ENCODE measurements at regions not wholly inside any gene's neighbourhood (a gene's known extent, or its start where the extent isn't known, plus 50 kb on each side); places are given as distances from the start of the nearest gene placed in this dataset.
A peak's percentile ranks its signal among the peaks of the same experiment; 100 is the strongest.
"Not testable (repeated sequence)": the region's sequence is repeated elsewhere in the genome, so short reads cannot be mapped to it uniquely, and the experiment has no call there.

DNA sequence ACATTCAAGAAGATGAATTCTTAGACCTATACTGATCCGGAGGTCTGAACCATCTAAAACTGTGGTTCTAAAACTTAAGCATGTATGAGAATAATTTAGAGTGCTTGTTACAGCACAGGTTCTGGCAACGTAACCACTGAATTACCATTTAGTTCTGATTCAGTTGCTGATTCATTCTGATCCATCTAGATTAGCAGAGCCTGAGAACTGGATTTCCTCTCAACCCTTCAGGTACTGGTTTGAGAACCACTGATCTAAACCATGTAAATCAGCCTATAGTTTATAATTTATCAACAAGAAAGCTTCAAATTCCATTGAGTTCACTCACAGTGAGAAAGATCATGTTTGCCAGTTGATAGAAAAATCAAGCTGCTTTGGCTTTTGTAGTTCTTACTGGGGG, 1001.1 kb upstream of the EPHA6 start:
- DNase-seq: no peak

DNA sequence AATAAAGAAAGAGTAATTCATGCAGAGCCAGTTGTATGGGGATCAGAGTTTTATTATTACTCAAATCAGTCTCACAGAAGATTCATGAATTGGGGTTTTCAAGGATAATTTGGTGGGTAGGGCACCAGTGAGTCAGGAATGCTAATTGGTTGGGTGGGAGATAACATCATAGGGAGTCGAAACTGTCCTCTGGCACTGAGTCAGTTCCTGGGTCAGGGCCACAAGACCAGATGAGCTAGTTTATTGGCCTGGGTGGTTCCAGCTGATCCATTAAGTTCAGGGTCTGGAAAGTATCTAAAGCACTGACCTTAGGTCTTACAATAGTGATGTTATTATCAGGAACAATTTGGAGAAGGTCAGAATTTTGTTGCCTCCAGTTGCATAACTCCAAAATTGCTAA, 998.6 kb upstream of the EPHA6 start:
- no peak for DNase-seq

DNA sequence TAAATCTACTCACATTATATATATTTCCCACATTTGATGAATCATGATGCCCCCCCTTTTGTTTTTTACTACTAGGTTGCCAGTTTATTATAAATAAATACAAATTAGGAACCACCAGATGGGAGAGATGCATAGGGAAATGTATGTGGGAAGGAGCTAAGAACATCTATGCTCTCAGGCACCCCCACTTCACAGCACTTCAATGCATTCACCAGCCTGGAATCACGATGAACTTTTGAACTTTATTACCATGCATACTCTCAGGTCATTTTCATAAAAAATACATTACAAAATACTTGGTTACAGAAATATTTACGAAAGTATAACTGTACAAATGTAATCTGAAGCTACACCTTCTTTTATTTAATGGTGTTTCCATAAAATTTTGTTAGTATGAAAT, 988.0 kb upstream of the EPHA6 start:
- DNase-seq: no peak

DNA sequence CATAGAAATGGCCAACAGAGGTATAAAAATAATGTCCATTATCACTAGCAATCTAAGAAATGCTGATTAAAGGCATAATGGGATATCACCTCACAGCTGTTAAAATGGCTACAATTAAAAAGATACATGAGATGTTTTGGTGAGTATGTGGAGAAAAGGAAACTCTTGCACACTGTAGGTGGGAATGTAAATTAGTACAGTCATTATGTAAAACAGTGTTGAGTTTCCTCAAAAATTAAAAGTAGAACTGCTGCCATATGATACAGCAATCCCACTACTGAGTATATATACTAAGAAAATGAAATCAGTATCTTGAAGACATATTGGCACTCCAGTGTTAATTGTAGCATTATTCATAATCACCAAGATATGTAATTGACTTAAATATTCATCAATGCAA, 982.2 kb upstream of the EPHA6 start:
- no peak for DNase-seq

DNA sequence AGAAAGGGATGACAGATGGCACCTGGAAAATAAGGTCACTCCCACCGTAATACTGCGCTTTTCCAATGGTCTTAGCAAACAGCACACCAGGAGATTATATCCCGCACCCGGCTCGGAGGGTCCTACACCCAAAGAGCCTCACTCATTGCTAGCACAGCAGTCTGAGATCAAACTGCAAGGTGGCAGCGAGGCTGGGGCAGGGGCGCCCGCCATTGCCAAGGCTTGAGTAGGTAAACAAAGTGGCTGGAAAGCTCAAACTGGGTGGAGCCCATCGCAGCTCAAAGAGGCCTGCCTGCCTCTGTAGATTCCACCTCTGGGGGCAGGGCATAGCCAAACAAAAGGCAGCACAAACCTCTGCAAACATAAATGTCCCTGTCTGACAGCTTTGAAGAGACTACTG, 953.8 kb upstream of the EPHA6 start:
- DNase-seq: not testable (repeated sequence)

DNA sequence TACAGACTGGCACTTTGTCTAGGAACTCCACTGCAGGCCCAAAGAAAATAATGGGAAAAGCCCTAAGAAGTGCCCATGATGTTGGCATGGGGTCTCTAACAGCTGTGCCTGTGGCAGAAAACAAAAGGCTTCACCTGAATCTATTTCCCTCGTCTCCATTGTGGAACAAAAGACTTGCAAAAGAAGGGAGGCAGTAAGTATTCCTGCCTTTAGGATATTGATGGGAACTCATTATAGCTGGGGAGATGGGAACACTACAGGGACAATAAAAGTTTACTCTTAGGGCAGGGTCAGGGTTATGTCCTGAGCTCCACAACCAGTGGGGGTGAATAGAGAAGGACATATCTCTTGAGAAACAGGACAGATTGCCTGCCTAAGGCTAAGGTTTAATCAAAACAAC, 930.6 kb upstream of the EPHA6 start:
- DNase-seq: no peak

DNA sequence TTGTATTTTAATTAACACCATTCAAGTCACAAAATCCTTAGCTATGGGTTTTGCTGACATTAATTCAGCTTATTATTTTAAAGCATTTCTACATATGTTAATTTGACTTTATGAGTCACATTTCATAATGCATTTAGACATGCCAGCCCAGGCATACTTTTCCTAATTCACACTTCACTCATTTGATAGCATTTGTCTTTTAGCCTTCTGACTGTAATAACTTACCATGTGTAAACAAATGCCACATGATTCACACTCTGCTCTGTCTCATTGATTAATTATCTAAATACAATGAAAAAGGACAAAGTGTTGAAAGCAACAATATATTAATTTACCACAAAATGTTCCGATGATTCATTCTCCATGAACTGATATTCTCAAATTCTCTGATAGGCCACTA, 927.8 kb upstream of the EPHA6 start:
- DNase-seq: no peak

DNA sequence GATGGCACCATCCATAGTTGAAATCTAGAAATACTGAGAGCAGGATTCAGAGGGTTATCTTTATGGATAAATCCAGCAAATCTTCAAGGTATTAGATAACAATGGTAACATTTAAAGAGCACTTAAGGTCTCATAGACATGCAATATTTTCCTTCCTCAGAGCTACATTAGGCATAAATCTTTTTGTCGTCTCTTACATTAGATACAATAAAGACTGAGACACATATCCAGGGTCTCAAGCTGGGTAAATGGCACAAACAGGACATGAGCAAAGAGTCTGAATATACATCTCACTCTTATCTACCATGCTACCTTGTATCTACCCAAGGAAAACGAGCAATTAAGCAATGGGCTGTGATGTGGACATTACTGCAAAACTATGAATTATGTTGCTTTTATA, 927.3 kb upstream of the EPHA6 start:
- no peak for DNase-seq

DNA sequence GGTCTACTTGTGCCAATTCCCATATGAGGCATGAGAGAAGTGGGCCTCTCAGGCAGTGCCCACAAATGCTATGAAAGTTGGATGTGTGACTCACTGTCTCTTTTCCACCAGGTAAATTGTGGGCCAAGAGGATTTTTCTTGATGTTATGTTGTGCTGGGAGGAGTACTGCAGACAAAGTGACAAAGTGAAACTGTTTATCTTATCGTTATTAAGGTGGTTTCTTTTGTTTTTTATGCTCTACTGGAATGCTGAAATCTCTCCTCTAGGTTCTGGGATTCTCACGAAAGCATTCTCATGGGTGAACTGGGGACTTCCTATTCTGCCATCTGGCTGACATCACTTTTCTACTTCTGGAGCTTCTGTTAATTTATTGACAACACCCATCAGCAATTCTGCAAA, 919.6 kb upstream of the EPHA6 start:
- no peak for DNase-seq

DNA sequence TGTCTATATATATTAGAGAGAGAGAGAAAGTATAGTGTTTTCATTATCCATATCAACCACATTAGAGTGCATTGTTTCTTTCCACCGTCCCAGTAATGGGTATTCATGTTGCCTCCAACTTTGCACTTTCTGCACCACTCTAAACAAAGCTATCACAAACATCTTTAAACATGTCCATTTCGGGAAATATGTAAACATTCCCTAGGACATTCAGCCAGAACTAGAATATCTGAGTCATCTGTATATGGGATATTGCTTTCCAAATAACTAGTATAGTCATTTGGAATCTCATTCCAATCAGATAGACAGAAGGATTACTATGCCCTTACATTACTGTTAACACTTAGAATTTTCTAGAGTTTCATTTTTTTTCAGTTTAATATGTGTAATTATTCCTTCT, 914.9 kb upstream of the EPHA6 start:
- peak; percentile 57 for DNase-seq

DNA sequence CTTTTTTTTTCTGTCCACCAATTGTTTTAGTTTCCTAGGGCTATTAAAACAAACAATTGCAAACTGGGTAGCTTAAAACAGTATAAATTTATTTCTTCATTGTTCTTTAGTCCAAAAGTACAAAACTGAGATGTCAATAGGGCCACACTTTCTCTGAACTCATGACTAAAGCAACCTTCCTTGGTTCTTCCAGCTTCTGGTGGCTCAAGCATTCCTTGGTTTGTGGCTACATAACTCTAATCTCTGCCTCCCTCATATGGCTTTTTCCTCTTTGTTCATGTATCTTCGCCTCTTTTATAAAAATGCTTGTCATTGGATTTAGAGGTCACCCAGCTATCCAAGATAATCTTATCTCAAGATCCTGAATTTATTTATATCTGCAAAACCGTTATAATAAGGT, 914.5 kb upstream of the EPHA6 start:
- DNase-seq: peak; percentile 30

DNA sequence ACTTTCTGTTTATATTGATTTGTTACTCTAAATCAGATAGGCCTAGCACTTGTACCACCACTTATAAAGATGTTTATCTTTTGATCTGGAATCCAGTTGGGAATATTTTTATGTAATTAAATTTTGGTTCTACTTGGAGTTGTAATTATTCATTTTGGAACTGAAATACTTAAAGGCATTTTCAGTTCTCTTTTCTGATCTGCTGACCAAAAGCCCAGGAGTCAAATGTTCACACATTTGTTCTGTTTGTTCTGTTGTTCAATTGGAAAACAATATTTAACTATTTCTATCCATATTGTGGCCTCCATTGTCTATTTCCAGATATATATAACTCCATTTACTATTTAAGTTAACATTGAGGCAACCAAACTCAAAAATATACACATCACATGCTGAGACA, 912.4 kb upstream of the EPHA6 start:
- no peak for DNase-seq

DNA sequence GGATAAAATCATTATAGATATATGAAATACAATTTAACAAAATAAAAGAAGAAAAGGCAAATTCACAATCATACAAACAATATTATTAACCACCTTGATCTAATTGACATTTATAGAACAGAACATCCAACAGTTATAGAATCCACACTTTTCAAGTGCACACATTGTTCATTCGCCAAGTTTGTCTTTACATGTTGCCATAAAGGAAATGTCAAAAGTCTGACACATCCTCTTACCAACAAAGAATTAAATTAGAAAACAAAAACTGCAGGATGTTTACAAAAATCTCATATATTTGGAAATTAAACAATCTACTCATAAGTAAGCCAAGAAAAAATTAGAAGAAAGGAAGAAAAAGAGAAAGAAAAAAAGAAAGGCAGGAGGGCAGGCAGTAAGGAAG, 909.2 kb upstream of the EPHA6 start:
- DNase-seq: no peak

DNA sequence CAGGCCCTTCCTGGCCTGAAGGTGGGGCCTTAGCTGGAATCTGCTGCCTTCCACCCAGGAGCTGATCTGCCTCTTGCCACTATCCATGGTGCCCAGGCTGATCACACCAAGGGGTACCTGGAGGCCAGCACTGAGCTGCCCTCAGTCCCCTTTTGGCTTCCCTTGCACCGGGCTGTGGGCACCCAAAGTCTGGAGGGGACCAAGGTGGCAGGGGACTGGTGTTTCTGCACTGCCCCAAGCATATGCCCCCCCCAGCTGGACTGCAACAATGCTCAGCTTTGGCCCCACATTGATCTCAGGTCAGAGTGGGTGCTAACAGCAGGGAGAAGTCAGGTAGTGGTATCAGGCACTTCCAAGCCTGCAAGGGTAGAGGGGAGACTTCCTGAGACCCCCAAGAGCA, 902.6 kb upstream of the EPHA6 start:
- no peak for DNase-seq

DNA sequence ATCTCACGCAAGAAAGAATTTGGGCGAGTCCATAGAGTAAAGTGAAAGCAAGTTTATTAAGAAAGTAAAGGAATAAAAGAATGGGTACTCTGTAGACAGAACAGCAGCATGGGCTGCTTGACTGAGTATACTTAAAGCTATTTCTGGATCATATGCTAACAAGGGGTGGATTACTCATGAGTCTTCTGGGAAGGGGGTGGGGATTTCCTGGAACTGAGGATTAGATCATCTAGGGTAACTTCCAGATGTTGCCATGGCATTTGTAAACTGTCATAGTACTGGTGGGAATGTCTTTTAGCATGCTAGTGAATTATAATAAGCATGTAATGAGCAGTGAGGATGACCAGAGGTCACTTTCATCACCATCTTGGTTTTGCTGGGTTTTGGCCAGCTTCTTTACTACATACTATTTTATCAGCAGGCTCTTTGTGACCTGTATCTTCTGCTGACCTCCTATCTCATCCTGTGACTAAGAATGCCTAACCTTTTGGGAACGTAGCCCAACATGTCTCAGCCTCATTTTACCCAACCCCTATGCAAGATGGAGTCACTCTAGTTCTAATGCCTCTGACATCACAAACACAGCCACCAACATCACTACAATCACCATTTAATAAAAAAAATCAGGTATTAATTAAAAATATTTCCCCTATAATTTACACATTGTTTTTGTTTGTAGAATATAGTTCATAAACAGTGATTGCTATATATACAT, 890.7 kb upstream of the EPHA6 start:
- DNase-seq: peak; percentile 98

DNA sequence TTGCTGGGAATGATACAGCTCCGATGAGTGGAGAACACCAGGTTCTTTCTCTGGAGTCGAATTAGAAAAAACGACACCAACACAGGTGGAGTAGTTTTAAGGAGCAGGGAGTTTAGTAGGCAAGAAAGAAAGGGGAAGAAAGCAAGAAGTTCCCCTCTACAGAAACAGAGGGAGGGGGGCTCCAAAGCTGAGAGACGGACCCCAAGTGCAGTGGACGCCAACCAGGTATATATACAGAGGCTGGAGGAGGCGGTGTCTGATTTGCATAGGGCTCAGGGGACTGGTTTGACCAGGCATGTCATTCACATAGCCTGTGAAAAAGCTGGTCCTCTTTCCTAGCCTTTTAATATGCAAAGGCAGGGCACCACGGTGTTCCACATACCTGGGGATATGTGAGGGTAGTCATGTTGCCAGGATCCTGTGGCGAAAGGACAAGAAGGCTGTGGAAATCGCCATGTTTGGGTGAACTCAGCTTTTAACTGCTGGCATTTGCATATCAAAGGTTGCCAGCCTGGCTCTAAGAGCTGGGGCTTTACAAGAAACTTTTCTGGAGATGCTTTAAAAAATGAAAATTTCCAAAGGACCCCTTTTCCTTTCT, 887.4 kb upstream of the EPHA6 start:
- DNase-seq: no peak

DNA sequence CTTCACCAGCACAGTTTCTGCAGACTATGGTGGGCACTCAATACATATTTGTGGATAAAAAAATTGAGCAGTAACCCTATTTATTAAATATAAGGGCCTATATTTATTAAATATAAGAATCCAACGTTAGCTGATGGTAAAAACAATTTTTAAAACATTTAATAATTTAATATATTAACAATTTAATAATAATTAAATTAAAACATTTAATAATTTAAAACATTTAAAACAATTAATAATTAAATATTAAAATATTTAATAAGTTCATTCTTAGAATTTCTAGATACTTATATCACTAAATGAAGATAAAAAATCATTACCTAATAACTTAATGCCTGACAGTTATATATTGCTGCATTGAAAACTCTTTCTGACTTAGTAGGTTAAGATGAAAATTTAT, 880.2 kb upstream of the EPHA6 start:
- no peak for DNase-seq

DNA sequence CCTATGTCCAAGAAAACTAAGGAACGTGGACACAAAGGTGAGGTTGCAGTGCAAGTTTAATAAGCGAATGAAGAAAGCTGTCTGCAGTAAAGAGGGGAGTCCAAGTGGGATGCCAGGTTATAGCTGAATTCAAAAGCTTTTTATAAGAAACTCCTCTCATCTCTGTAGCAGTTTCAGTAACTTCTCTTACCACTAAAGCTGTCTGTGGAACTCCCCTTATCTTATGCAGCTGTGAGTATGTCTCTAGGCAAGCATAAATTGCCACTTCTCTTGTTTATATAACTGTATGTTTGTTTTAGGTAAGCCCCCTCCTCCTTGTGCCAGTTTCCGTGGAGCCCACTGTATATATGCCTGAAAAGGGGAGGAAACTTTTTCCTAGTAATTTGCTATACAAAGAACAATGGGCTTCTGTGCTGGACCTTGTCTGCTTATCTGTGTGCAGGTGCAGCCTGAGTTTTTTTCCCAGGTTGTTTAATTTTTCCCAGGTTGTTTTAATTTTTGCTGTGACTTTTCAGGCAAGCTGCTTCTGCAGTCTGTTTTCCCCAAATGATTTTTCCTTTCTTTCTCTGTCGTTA, 875.1 kb upstream of the EPHA6 start:
- no peak for DNase-seq

DNA sequence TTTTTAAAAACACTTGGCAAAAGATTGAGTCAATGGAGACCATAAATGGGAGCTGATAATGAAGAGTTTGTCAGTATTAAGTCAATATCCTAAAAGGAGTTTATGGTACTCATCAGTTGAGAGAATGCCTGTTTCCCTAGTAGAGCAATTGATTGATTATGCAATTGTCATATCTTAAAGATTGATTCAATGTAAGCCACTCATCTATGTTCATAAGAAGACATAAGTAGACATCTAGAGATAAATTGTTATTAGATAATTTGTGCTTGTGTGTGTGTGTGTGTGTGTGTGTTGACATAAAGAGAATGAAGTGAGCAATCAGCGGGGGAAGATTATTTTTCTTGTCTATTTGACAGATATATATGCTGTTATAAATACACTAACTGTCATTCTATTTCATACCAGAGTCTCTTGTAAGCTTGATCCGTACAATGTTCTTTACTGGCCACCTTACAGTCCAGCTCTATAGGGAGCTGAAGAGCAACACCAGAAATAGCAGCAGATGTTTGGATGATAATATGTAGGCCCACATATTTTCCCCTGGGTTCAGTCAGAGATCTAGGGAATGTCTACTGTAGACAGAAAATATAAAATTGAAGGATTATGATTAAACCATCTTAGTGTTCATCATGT, 848.6 kb upstream of the EPHA6 start:
- no peak for DNase-seq

DNA sequence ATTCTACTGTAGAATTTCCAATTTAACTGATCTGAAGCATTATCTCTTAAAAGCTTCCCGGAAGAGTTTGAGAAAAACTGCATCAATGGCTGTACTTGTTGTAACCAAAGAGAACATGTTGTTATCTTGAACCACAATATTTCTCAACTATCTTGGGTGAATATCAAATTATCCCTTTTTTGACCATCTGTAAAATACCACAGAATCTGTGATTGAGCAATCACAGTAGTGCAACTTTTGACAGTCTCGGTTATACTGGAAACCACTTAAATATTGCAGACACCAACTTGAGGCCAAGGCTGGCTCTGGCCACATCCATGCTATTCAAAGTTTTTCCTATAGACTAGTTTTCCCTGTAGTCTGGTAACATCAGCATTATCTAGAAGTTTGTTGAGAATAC, 842.8 kb upstream of the EPHA6 start:
- no peak for DNase-seq

DNA sequence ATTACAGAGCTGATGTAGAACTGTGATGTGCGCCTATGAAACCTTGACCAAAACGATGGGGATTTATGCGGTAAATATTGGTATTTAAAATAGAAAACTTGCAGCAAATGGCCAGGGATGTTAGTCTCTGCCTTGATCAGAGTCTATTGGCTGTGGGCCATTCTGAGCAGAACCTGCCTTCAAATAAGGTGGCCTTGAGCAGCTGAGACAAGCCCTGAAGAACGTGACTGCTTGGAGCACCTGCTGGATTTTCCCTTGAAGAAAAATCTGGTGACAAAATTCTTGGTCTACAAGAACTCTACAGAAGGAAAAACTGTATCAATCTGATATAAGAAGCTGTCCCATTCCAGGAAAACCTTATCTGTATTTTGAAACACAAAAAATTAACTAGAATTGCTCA, 820.1 kb upstream of the EPHA6 start:
- no peak for DNase-seq

DNA sequence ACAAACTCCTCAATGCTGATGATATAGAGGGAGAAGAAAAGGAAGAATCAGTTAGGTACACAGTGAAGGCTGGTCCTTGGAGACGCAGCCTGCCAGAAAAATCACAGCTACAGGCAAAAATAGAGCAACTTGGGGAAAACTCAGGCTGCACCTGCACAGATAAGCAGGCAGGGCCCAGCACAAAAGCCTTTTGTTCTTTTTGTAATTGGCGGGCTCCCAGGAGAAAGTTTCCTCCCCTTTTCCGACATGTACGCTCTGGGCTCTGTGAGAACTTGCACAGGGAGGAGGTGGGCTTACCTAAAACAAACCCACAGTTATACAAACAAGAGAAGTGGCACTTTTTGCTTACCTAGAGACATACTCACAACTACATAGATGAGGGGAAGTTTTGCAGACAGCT, 813.4 kb upstream of the EPHA6 start:
- DNase-seq: no peak

DNA sequence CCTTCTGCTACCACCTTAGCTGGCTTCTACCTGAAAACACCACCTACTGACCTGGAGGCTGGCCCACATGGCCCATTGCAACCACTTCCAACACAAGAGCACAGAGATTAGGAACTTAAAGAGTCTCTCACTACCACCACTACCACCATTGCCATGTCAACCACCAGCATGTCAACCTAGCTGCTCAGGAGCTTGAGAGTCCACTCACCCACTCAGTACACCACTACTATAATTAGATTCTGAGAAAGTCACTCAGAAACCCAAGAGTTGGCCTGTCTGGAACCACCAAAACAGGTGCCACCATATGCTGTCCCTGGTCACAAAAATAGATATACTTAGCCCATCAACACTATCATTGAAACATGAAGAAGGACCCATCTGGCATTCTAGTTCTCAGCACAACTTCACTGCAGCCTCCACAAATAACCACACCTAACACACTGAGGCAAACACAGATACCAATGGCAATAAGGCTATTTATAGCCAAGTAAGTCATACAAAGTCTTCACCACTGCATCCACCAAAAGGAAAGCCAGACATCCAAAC, 806.7 kb upstream of the EPHA6 start:
- no peak for DNase-seq

DNA sequence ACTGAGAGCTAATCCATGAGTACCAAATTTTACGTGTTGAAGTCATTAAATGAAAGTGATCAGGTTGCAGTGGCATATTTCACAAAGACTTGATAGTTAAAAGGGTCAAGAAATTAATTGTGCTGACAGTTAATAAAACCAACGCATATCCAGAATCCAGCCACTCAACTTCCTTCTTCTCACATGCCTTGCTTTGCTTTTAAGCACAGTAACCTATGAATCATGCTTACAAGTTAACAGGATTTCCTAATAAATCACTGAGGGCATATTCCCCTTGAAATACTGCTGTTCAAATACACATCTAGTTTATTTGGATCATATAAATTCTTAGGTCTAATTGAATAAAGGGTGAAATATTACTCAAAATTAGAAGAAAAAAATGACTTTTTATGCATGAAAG, 801.5 kb upstream of the EPHA6 start:
- no peak for DNase-seq

All from fibroblast of skin of back (primary cell).